ENCODE measurements at regions not wholly inside any gene's neighbourhood (a gene's known extent, or its start where the extent isn't known, plus 50 kb on each side); places are given as distances from the start of the nearest gene placed in this dataset.

GRCh38 chr5:93304456-93305250 lies 276.4 kb downstream of the NR2F1-AS1 start:
- peak overlapping the region in 2 of 4 donors; percentile 2 to 9 for H3K27ac ChIP-seq
- no peaks in the 10 kb centered on the region for H3K9me3 ChIP-seq
- no peaks in the 10 kb centered on the region for H3K36me3 ChIP-seq
- peaks cover 0 to 11% (median 0%) of the 10 kb centered on the region in 3 donors for H3K4me1 ChIP-seq
- no peaks in the 10 kb centered on the region for H3K27me3 ChIP-seq
- TF ChIP-seq CTCF (IDR thresholded peaks at IDR 0.05): no peak
- TF ChIP-seq POLR2A (IDR thresholded peaks at IDR 0.05): no peak
- DNase-seq: no peak
- H3K4me3 ChIP-seq: no peak overlapping the region
- WGBS, 2 donors: 53 to 74% methylated on average over 3 of the region's 3 CpGs
- intact Hi-C loops (cut with DNase I): no loop called here

- Histone ChIP-seq H3K36me3 (no peaks in the 10 kb centered on the region), H3K9me3 (no peaks in the 10 kb centered on the region), H3K27me3 (no peaks in the 10 kb centered on the region), H3K27ac (no peak overlapping the region), H3K4me3 (no peak overlapping the region), H3K4me1 (peaks cover 0 to 11% (median 0%) of the 10 kb centered on the region in 3 donors)
- intact Hi-C loops (cut with DNase I): no loop called here
- DNase-seq: no peak
- TF ChIP-seq CTCF (IDR thresholded peaks at IDR 0.05): no peak
- no peak for TF ChIP-seq POLR2A (IDR thresholded peaks at IDR 0.05)
- 79 to 87% methylated on average over 4 of the region's 4 CpGs for WGBS, 2 donors
Measured at GRCh38 chr5:93303291-93303691, 277.7 kb downstream of the NR2F1-AS1 start.

GRCh38 chr5:93302711-93303110 lies 278.3 kb downstream of the NR2F1-AS1 start:
- Histone ChIP-seq H3K9me3 (no peaks in the 10 kb centered on the region), H3K27ac (no peak overlapping the region), H3K4me3 (no peak overlapping the region), H3K36me3 (no peaks in the 10 kb centered on the region), H3K27me3 (no peaks in the 10 kb centered on the region), H3K4me1 (peaks cover 0 to 11% (median 0%) of the 10 kb centered on the region in 3 donors)
- TF ChIP-seq CTCF (IDR thresholded peaks at IDR 0.05) (no peak), POLR2A (IDR thresholded peaks at IDR 0.05) (no peak)
- intact Hi-C loops (cut with DNase I): no loop called here
- 80 to 81% methylated on average over 4 of the region's 4 CpGs for WGBS, 2 donors
- no peak for DNase-seq

GRCh38 chr5:93300945-93301344 lies 280.1 kb downstream of the NR2F1-AS1 start:
- H3K36me3 ChIP-seq: no peaks in the 10 kb centered on the region
- no peak overlapping the region for H3K27ac ChIP-seq
- intact Hi-C loops (cut with DNase I): no loop called here
- H3K4me3 ChIP-seq: no peak overlapping the region
- H3K4me1 ChIP-seq: peaks cover 0 to 11% (median 0%) of the 10 kb centered on the region in 3 donors
- H3K9me3 ChIP-seq: no peaks in the 10 kb centered on the region
- TF ChIP-seq CTCF (IDR thresholded peaks at IDR 0.05) (no peak), POLR2A (IDR thresholded peaks at IDR 0.05) (no peak)
- no peaks in the 10 kb centered on the region for H3K27me3 ChIP-seq
- no peak for DNase-seq

- intact Hi-C loops (cut with DNase I): no loop called here
- TF ChIP-seq CTCF (IDR thresholded peaks at IDR 0.05): no peak
- TF ChIP-seq POLR2A (IDR thresholded peaks at IDR 0.05): no peak
- Histone ChIP-seq H3K27ac (no peak overlapping the region), H3K4me1 (peaks cover 0 to 11% (median 0%) of the 10 kb centered on the region in 3 donors), H3K27me3 (no peaks in the 10 kb centered on the region), H3K9me3 (no peaks in the 10 kb centered on the region), H3K4me3 (no peak overlapping the region), H3K36me3 (no peaks in the 10 kb centered on the region)
- DNase-seq: no peak
- 69 to 76% methylated on average over 8 of the region's 8 CpGs for WGBS, 2 donors
Measured at GRCh38 chr5:93300309-93300923, 280.6 kb downstream of the NR2F1-AS1 start.
